Naive B cell (primary cell): ENCODE measurements at regions not wholly inside any gene's neighbourhood (a gene's known extent, or its start where the extent isn't known, plus 50 kb on each side); places are given as distances from the start of the nearest gene placed in this dataset.
A peak's percentile ranks its signal among the peaks of the same experiment; 100 is the strongest.

Experiments
- ATAC-seq, 2 donors: fragments of 150-1000 bp; cut with Tn5 transposase; 2 replicates each; pipeline ENCODE4 v1.10.0; 2021; ENCODE audit warnings: low read depth in 2 of 2, mild to moderate bottlenecking in 2 of 2, moderate library complexity in 2 of 2
- DNase-seq: peaks from one replicate; pipeline ENCODE4 v3.0.0; 2022
- H3K27ac Mint-ChIP-seq, 6 donors: one replicate each; pipeline ENCODE4 v1.8.0; 2020 to 2022; ENCODE audit warnings: mild to moderate bottlenecking in 6 of 6, mixed read lengths in 6 of 6, moderate library complexity in 5 of 6, inconsistent platforms in 2 of 6
- H3K27me3 Mint-ChIP-seq, 3 donors: one replicate each; pipeline ENCODE4 v1.8.0; 2021 to 2022; ENCODE audit warnings: mixed read lengths in 3 of 3, mild to moderate bottlenecking in 1 of 3
- H3K36me3 Mint-ChIP-seq, 2 donors: one replicate each; pipeline ENCODE4 v1.8.0; 2020 to 2022; ENCODE audit warnings: mixed read lengths in 2 of 2, inconsistent platforms in 1 of 2, mild to moderate bottlenecking in 1 of 2
- H3K4me1 Mint-ChIP-seq, 3 donors: one replicate each; pipeline ENCODE4 v1.8.0; 2020 to 2022; ENCODE audit warnings: mixed read lengths in 3 of 3, inconsistent platforms in 1 of 3, mild to moderate bottlenecking in 1 of 3, moderate library complexity in 1 of 3
- H3K4me3 Mint-ChIP-seq, 8 donors: one replicate each; pipeline ENCODE4 v1.8.0; 2020 to 2022; ENCODE audit warnings: mild to moderate bottlenecking in 8 of 8, mixed read lengths in 8 of 8, moderate library complexity in 8 of 8, inconsistent platforms in 2 of 8
- H3K9me3 Mint-ChIP-seq, 7 donors: one replicate each; pipeline ENCODE4 v1.8.0; 2020 to 2022; ENCODE audit warnings: mixed read lengths in 7 of 7, mild to moderate bottlenecking in 5 of 7, inconsistent platforms in 2 of 7, moderate library complexity in 1 of 7

- Mint-ChIP-seq H3K4me1 (peaks cover 42 to 53% (median 51%) of the 10 kb centered on the region in 3 donors), H3K27me3 (no peaks in the 10 kb centered on the region), H3K27ac (peak overlapping the region; percentile 60 to 92 (median 84)), H3K4me3 (peak overlapping the region in 6 of 8 donors; percentile 84 to 95 (median 89)), H3K9me3 (no peaks in the 10 kb centered on the region), H3K36me3 (no peaks in the 10 kb centered on the region)
- DNase-seq = no peak
- peak; percentile 22 to 29 for ATAC-seq
Measured at GRCh38 chr1:21342961-21343838, 52.9 kb upstream of the ECE1 start.

GRCh38 chr1:21341517-21342078 lies 51.3 kb upstream of the ECE1 start:
- Mint-ChIP-seq H3K4me1 (peaks cover 56 to 68% (median 67%) of the 10 kb centered on the region in 3 donors), H3K36me3 (no peaks in the 10 kb centered on the region), H3K9me3 (no peaks in the 10 kb centered on the region), H3K27me3 (no peaks in the 10 kb centered on the region), H3K4me3 (peak overlapping the region in 1 of 8 donors; percentile 73), H3K27ac (peak overlapping the region in 2 of 6 donors; percentile 39 to 90)
- DNase-seq (no peak), ATAC-seq (no peak)

GRCh38 chr1:21341022-21341421 lies 50.8 kb upstream of the ECE1 start:
- peaks cover 56 to 73% (median 69%) of the 10 kb centered on the region in 3 donors for H3K4me1 Mint-ChIP-seq
- no peaks in the 10 kb centered on the region for H3K36me3 Mint-ChIP-seq
- no peak for ATAC-seq
- H3K27me3 Mint-ChIP-seq = no peaks in the 10 kb centered on the region
- no peak for DNase-seq
- H3K4me3 Mint-ChIP-seq = no peak overlapping the region
- peak overlapping the region in 2 of 6 donors; percentile 37 to 54 for H3K27ac Mint-ChIP-seq
- no peaks in the 10 kb centered on the region for H3K9me3 Mint-ChIP-seq

GRCh38 chr1:21340230-21340945 lies 50.1 kb upstream of the ECE1 start:
- H3K4me3 Mint-ChIP-seq = no peak overlapping the region
- H3K9me3 Mint-ChIP-seq = no peaks in the 10 kb centered on the region
- ATAC-seq (no peak), DNase-seq (no peak)
- H3K36me3 Mint-ChIP-seq = no peaks in the 10 kb centered on the region
- H3K27ac Mint-ChIP-seq = peak overlapping the region in 2 of 6 donors; percentile 54 to 75
- peaks cover 57 to 79% (median 75%) of the 10 kb centered on the region in 3 donors for H3K4me1 Mint-ChIP-seq
- H3K27me3 Mint-ChIP-seq = no peaks in the 10 kb centered on the region
